ENCODE measurements at regions not wholly inside any gene's neighbourhood (a gene's known extent, or its start where the extent isn't known, plus 50 kb on each side); places are given as distances from the start of the nearest gene placed in this dataset.

- H2BK120ac ChIP-seq (ENCODE audit: insufficient read depth, low read length, poor library complexity) = peak overlapping the region; percentile 6
- H3K4me2 ChIP-seq (ENCODE audit: low read length) = no peak overlapping the region
- no peak overlapping the region for H3K4ac ChIP-seq (ENCODE audit: low read depth, low read length)
- H3K79me2 ChIP-seq (ENCODE audit: control insufficient read depth, insufficient read depth, low read length, poor library complexity) = no peaks in the 10 kb centered on the region
- peaks cover 6 to 10% of the 10 kb centered on the region in 2 experiments for H3K36me3 ChIP-seq (ENCODE audit: control insufficient read depth in 1 of 2, insufficient read depth in 2 of 2, low read length in 2 of 2)
- H3K14ac ChIP-seq (ENCODE audit: low read length) = no peak overlapping the region
- H3K4me1 ChIP-seq (ENCODE audit: control insufficient read depth in 1 of 2, insufficient read depth in 2 of 2, low read length in 2 of 2) = peaks cover 0 to 2% of the 10 kb centered on the region in 2 experiments
- H2BK12ac ChIP-seq (ENCODE audit: low read length) = no peak overlapping the region
- no peak overlapping the region for H3K4me3 ChIP-seq (ENCODE audit: low read depth, low read length)
- H3K27ac ChIP-seq (ENCODE audit: low read depth, low read length) = peak overlapping the region; percentile 37
- no peak overlapping the region for H3K23ac ChIP-seq (ENCODE audit: low read length)
- peak overlapping the region; percentile 20 for H2BK5ac ChIP-seq (ENCODE audit: low read depth, low read length, poor library complexity)
- H3K18ac ChIP-seq (ENCODE audit: low read length) = no peak overlapping the region
- no peak overlapping the region for H4K91ac ChIP-seq (ENCODE audit: low read depth, low read length)
- no CpG with 5 or more reads among the region's 9 CpGs for WGBS (ENCODE audit: extremely low coverage, insufficient coverage, insufficient read length)
- no peak overlapping the region for H3K9ac ChIP-seq (ENCODE audit: low read length)
- no peak overlapping the region for H2AK5ac ChIP-seq (ENCODE audit: low read length)
- DNase-seq = no peak
- no peak overlapping the region for H2AFZ ChIP-seq (ENCODE audit: insufficient read depth, low read length, poor library complexity)
- H3K27me3 ChIP-seq (ENCODE audit: insufficient read depth, low read length) = no peaks in the 10 kb centered on the region
- H4K8ac ChIP-seq (ENCODE audit: low read depth, low read length) = no peak overlapping the region
- no peaks in the 10 kb centered on the region for H3K9me3 ChIP-seq (ENCODE audit: insufficient read depth, low read depth, low read length)
- no peaks in the 10 kb centered on the region for H3K79me1 ChIP-seq (ENCODE audit: low read length)
- no peak overlapping the region for H4K12ac ChIP-seq (ENCODE audit: low read depth, low read length)
Measured at GRCh38 chrX:10074241-10074941, 82.4 kb upstream of the CLCN4 start.

GRCh38 chrX:10076765-10077164, 80.0 kb upstream of the CLCN4 start:
- H3K9me3 ChIP-seq (ENCODE audit: insufficient read depth, low read depth, low read length) = no peaks in the 10 kb centered on the region
- no peaks in the 10 kb centered on the region for H3K79me2 ChIP-seq (ENCODE audit: control insufficient read depth, insufficient read depth, low read length, poor library complexity)
- H3K4me2 ChIP-seq (ENCODE audit: low read length) = no peak overlapping the region
- H3K27me3 ChIP-seq (ENCODE audit: insufficient read depth, low read length) = no peaks in the 10 kb centered on the region
- no peak overlapping the region for H2BK120ac ChIP-seq (ENCODE audit: insufficient read depth, low read length, poor library complexity)
- H3K79me1 ChIP-seq (ENCODE audit: low read length) = no peaks in the 10 kb centered on the region
- no peak overlapping the region for H4K8ac ChIP-seq (ENCODE audit: low read depth, low read length)
- H4K91ac ChIP-seq (ENCODE audit: low read depth, low read length) = no peak overlapping the region
- H3K14ac ChIP-seq (ENCODE audit: low read length) = no peak overlapping the region
- no peak overlapping the region for H4K12ac ChIP-seq (ENCODE audit: low read depth, low read length)
- H3K36me3 ChIP-seq (ENCODE audit: control insufficient read depth in 1 of 2, insufficient read depth in 2 of 2, low read length in 2 of 2) = peaks cover 4 to 20% of the 10 kb centered on the region in 2 experiments
- no peak overlapping the region for H3K27ac ChIP-seq (ENCODE audit: low read depth, low read length)
- H2AFZ ChIP-seq (ENCODE audit: insufficient read depth, low read length, poor library complexity) = no peak overlapping the region
- H3K23ac ChIP-seq (ENCODE audit: low read length) = no peak overlapping the region
- no peak overlapping the region for H2BK5ac ChIP-seq (ENCODE audit: low read depth, low read length, poor library complexity)
- H3K4me3 ChIP-seq (ENCODE audit: low read depth, low read length) = no peak overlapping the region
- H3K4ac ChIP-seq (ENCODE audit: low read depth, low read length) = no peak overlapping the region
- no peak overlapping the region for H3K9ac ChIP-seq (ENCODE audit: low read length)
- DNase-seq = no peak
- no peaks in the 10 kb centered on the region for H3K4me1 ChIP-seq (ENCODE audit: control insufficient read depth in 1 of 2, insufficient read depth in 2 of 2, low read length in 2 of 2)
- H2BK12ac ChIP-seq (ENCODE audit: low read length) = no peak overlapping the region
- no CpG with 5 or more reads among the region's 7 CpGs for WGBS (ENCODE audit: extremely low coverage, insufficient coverage, insufficient read length)
- no peak overlapping the region for H3K18ac ChIP-seq (ENCODE audit: low read length)
- H2AK5ac ChIP-seq (ENCODE audit: low read length) = no peak overlapping the region

- no peak overlapping the region for H3K23ac ChIP-seq (ENCODE audit: low read length)
- WGBS (ENCODE audit: extremely low coverage, insufficient coverage, insufficient read length) = no CpG with 5 or more reads among the region's 9 CpGs
Measured at GRCh38 chrX:10077425-10078188, 79.2 kb upstream of the CLCN4 start.

GRCh38 chrX:10078266-10078665, 78.5 kb upstream of the CLCN4 start:
- no peak overlapping the region for H3K4ac ChIP-seq (ENCODE audit: low read depth, low read length)
- no peak overlapping the region for H3K4me3 ChIP-seq (ENCODE audit: low read depth, low read length)
- no peak for DNase-seq
- no peak overlapping the region for H3K27ac ChIP-seq (ENCODE audit: low read depth, low read length)
- H3K9ac ChIP-seq (ENCODE audit: low read length) = no peak overlapping the region
- no peak overlapping the region for H2BK5ac ChIP-seq (ENCODE audit: low read depth, low read length, poor library complexity)
- H3K27me3 ChIP-seq (ENCODE audit: insufficient read depth, low read length) = no peaks in the 10 kb centered on the region
- no CpG with 5 or more reads among the region's 5 CpGs for WGBS (ENCODE audit: extremely low coverage, insufficient coverage, insufficient read length)
- H4K12ac ChIP-seq (ENCODE audit: low read depth, low read length) = no peak overlapping the region
- no peak overlapping the region for H3K14ac ChIP-seq (ENCODE audit: low read length)
- no peak overlapping the region for H2BK12ac ChIP-seq (ENCODE audit: low read length)
- H3K18ac ChIP-seq (ENCODE audit: low read length) = no peak overlapping the region
- H4K91ac ChIP-seq (ENCODE audit: low read depth, low read length) = no peak overlapping the region
- H3K79me1 ChIP-seq (ENCODE audit: low read length) = no peaks in the 10 kb centered on the region
- no peak overlapping the region for H3K4me2 ChIP-seq (ENCODE audit: low read length)
- peaks cover 0 to 3% of the 10 kb centered on the region in 2 experiments for H3K4me1 ChIP-seq (ENCODE audit: control insufficient read depth in 1 of 2, insufficient read depth in 2 of 2, low read length in 2 of 2)
- H3K23ac ChIP-seq (ENCODE audit: low read length) = no peak overlapping the region
- no peaks in the 10 kb centered on the region for H3K79me2 ChIP-seq (ENCODE audit: control insufficient read depth, insufficient read depth, low read length, poor library complexity)
- H2AFZ ChIP-seq (ENCODE audit: insufficient read depth, low read length, poor library complexity) = no peak overlapping the region
- H4K8ac ChIP-seq (ENCODE audit: low read depth, low read length) = no peak overlapping the region
- peaks cover 6 to 23% of the 10 kb centered on the region in 2 experiments for H3K36me3 ChIP-seq (ENCODE audit: control insufficient read depth in 1 of 2, insufficient read depth in 2 of 2, low read length in 2 of 2)
- H2BK120ac ChIP-seq (ENCODE audit: insufficient read depth, low read length, poor library complexity) = no peak overlapping the region
- H3K9me3 ChIP-seq (ENCODE audit: insufficient read depth, low read depth, low read length) = no peaks in the 10 kb centered on the region
- no peak overlapping the region for H2AK5ac ChIP-seq (ENCODE audit: low read length)

More at GRCh38 chrX:10077425-10078188, 79.2 kb upstream of the CLCN4 start:
- peak overlapping the region; percentile 37 for H3K18ac ChIP-seq (ENCODE audit: low read length)
- peaks cover 0 to 1% of the 10 kb centered on the region in 2 experiments for H3K4me1 ChIP-seq (ENCODE audit: control insufficient read depth in 1 of 2, insufficient read depth in 2 of 2, low read length in 2 of 2)
- no peaks in the 10 kb centered on the region for H3K79me2 ChIP-seq (ENCODE audit: control insufficient read depth, insufficient read depth, low read length, poor library complexity)
- H3K9ac ChIP-seq (ENCODE audit: low read length) = no peak overlapping the region
- no peak for DNase-seq
- no peak overlapping the region for H4K12ac ChIP-seq (ENCODE audit: low read depth, low read length)
- H3K14ac ChIP-seq (ENCODE audit: low read length) = no peak overlapping the region
- no peak overlapping the region for H3K4ac ChIP-seq (ENCODE audit: low read depth, low read length)
- no peak overlapping the region for H3K4me3 ChIP-seq (ENCODE audit: low read depth, low read length)
- no peak overlapping the region for H2BK12ac ChIP-seq (ENCODE audit: low read length)
- H3K9me3 ChIP-seq (ENCODE audit: insufficient read depth, low read depth, low read length) = no peaks in the 10 kb centered on the region
- H3K79me1 ChIP-seq (ENCODE audit: low read length) = no peaks in the 10 kb centered on the region
- H2AFZ ChIP-seq (ENCODE audit: insufficient read depth, low read length, poor library complexity) = no peak overlapping the region
- H3K27ac ChIP-seq (ENCODE audit: low read depth, low read length) = no peak overlapping the region
- no peak overlapping the region for H2BK120ac ChIP-seq (ENCODE audit: insufficient read depth, low read length, poor library complexity)
- H2AK5ac ChIP-seq (ENCODE audit: low read length) = no peak overlapping the region
- no peak overlapping the region for H3K4me2 ChIP-seq (ENCODE audit: low read length)
- H3K36me3 ChIP-seq (ENCODE audit: control insufficient read depth in 1 of 2, insufficient read depth in 2 of 2, low read length in 2 of 2) = peaks cover 6 to 23% of the 10 kb centered on the region in 2 experiments
- no peak overlapping the region for H2BK5ac ChIP-seq (ENCODE audit: low read depth, low read length, poor library complexity)
- H4K91ac ChIP-seq (ENCODE audit: low read depth, low read length) = no peak overlapping the region
- no peaks in the 10 kb centered on the region for H3K27me3 ChIP-seq (ENCODE audit: insufficient read depth, low read length)
- H4K8ac ChIP-seq (ENCODE audit: low read depth, low read length) = no peak overlapping the region

All from trophoblast cell (in vitro differentiated cells and primary cell).